Stromal cell of bone marrow (primary cell): ENCODE measurements at regions not wholly inside any gene's neighbourhood (a gene's known extent, or its start where the extent isn't known, plus 50 kb on each side); places are given as distances from the start of the nearest gene placed in this dataset.
A peak's percentile ranks its signal among the peaks of the same experiment; 100 is the strongest.

Source experiments
- DNase-seq: peaks from one replicate; pipeline ENCODE4 v3.0.0-alpha.2; 2012; ENCODE audit warnings: low read depth

DNA sequence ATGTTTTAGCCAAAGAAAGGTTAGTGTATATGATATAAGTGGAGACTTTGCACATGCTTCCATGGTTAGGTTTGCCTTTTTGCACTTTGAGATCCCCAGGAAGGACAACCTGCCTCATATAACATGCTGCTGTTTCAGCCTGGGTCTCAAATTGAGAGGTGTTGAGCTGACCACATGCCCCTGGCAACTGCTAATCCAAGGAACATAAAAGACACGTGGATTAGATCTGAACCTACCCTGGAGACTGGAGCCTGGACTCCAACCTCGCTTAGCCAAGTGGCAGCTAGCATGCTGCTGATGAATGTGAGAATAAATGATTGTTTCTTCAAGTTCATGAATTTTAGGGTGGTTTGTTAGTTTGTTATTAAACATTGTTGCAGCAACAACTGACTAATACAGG lies 301.8 kb upstream of the TBC1D5 start:
- DNase-seq: no peak

DNA sequence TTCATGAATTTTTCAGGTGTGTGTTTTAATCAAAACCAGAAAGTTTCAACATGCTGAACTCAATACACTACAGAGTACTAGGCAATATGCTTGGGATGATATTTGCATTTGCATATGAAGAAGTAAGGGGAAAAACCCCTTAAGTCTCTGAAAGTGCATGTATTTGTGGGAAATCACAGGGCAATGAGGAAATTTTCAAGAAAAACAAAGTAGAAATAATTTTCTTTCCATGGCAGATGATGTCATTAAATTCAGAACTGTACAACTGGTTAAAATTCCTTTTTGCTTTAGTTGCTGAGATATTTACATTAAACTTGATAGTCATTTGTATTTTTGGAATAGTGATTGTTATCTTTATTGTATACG lies 294.0 kb upstream of the TBC1D5 start:
- no peak for DNase-seq

- DNase-seq: no peak
These were observed 293.4 kb upstream of the TBC1D5 start for GRCh38 chr3:18035641-18036449.

DNA sequence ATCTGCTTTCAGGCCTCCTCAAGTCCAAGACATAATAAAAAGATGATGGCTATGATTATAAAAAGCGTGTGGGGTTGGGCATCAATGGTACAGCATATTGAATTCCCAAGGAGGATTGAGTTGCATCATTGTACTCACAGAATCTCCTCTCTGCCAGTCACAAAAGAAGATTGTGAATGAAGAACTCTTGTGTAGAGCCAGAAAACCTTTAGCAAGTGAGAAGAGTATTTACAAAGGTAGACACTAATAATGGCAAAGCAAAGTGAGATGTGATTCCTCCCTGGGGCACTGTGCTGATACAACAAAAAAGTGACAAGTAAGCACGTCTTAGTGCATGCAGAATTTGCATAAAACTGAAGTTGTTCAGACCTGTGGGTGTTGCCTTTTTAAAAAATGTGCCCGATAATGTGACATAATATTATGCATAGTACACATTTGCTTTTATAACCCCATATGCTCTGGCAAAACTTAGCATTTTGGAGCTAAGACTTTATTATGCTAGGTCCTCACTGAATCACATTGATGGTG lies 291.2 kb upstream of the TBC1D5 start:
- DNase-seq: no peak

DNA sequence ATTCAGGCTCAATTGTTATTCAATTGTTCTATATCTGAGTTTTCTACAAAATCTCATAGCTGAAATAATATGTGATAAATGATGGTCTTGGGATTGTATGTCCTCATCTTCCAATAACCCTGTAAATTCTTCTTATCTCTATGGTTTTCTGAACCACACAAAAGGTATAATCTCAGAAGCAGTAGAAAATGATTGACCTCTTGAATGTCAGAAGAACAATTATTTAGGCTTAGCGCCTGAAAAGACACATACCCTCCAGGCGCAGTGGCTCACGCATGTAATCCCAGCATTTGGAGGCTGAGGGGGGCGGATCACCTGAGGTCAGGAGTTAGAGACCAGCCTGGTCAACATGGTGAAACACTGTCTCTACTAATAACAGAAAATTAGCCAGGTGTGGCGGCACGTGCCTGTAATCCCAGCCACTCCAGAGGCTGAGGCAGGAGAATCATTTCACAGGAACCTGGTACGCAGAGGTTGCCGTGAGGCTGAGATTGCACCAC lies 288.0 kb upstream of the TBC1D5 start:
- DNase-seq: no peak

- peak; percentile 18 for DNase-seq
These were observed 284.9 kb upstream of the TBC1D5 start for GRCh38 chr3:18027161-18027939.

GRCh38 chr3:18024715-18025114 lies 282.3 kb upstream of the TBC1D5 start:
- no peak for DNase-seq

GRCh38 chr3:18019161-18019495 lies 276.7 kb upstream of the TBC1D5 start:
- DNase-seq: no peak

DNA sequence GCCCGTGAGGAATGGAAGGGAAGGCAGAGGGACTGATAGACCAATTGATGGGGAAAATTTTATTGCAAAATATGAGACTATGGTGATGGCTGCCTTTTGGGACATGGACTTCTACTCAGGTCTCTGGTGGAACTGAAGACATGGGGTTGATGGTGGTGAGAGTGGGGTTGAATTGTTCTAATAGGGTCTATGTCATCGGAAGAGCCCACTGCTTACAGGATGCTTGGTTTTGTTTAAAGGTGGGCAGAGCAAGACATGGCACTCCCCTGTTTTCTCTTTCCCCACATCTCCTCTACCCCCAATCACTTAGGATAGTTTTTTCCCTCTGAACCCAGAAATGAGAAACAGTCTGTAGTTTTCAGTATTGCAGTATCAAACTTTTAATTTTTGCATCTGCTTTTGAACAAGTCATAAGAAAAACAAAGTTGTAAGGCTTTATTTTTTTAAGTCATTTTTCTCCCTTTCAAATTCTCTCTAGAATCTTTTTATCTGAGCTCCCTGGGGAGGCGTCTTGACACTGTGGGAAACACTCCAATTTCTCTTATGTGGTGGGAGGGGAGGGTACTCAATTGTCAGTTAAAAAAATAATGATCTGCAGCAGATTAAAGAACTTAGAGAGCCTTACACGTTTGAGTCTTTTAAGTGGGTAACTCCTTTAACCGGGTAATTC lies 276.2 kb upstream of the TBC1D5 start:
- DNase-seq: no peak

- no peak for DNase-seq
These were observed 273.9 kb upstream of the TBC1D5 start for GRCh38 chr3:18016366-18016765.

GRCh38 chr3:18012933-18013332 lies 270.5 kb upstream of the TBC1D5 start:
- DNase-seq: no peak

DNA sequence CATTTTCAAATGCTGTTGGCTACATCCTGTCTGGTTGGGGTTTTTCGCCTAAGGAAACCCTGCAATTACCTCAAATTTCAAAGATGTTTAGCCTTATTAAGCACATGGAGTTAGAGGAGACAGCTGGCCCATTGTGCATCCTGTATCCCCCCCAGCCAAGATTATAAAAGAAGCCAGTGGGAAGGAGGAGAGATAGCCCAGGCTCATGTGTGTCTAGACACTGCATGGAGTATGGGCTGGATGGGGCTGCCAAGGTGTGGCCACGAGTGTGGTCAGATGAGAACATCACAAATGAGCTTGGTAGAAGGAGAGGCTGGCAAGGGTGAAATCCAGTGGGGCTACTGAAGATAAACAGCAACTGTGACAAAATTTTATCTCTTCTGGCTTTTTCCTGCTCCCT lies 270.0 kb upstream of the TBC1D5 start:
- no peak for DNase-seq

DNA sequence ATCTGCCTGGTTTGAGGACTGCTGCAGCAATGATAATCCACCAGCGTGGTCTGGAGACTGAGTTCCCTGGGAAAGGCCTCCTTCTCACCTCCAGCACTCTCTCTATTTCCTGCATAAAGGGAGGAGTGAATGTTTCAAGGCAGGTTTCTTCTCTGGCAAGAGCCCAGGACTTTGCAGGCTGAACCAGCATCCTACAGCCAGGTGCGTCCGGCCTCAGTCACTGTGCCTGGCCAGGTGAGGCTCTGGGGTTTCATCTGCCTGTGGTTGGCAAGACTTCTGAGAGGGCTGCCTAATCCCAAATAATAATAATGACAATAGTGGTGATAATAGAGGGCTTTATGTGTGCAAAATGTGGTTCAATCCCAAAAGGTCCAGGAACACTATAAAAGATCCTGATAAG lies 269.0 kb upstream of the TBC1D5 start:
- no peak for DNase-seq

GRCh38 chr3:18010001-18010400 lies 267.6 kb upstream of the TBC1D5 start:
- no peak for DNase-seq

DNA sequence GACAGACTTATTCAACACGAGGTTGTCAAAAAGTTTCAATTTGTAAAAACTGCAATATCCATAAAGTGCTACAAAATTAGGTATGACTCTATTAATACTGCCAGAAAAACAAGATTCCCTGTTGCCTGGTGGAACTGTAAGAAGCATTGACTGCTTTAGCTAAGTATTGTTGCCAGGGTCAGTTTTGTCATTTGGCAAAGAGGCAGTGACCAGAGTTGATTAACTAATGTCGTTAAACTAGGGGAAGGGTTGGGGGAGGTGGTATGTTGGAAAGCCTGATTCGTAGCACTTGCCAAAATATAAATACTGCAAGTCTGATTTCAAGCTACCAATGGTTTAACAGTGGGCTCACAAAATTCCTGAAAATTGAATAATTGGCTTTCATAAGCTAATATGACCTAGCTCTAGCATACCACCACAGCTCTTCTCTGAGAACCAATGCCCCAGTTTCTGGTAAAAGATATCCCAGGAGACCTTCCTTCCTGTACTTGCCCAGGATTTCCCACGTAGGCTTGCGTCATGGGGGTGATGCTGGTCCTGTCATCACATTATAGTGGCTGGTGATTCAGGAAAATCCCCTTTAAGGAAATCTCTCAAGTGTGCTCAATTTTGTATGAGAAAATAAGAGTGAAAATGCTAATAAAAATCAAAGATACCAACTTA lies 266.4 kb upstream of the TBC1D5 start:
- peak; percentile 44 for DNase-seq

DNA sequence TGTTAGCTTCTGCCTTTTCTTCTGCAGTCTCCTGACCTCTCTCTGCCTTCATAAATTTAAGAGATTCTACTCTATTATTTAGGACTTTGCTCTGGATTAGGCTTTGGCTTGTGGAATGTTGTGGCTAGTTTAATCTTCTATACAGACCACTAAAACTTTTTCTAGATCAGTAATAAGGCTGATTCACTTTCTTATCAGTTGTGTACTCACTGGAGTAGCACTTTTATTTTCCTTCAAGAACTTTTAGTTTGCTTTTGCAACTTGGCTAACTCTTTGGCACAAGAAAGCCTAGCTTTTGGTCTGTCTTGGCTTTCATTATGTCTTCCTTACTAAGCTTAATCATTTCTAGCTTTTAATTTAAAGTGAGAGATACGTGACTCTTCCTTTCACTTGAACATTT lies 265.5 kb upstream of the TBC1D5 start:
- DNase-seq: peak; percentile 17

DNA sequence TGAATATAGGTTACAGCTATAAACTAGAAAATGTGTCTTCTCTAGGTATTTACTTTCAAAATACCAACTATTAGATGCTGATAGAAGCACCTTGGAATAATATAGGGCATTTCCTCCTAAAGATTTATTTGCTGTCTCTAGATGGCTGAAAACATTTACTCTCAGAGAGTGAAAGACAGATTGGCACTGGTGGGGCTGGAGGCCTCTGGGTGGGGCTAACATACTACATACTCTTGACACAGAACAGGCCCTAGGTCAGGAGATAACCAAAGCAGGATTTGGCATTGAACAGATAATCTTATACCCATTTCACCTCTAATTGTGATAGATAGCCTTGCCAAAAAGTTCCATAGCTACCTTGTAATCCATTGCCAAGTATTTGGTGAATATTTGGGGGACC lies 253.3 kb upstream of the TBC1D5 start:
- DNase-seq: no peak

- DNase-seq: no peak
These were observed 251.7 kb upstream of the TBC1D5 start for GRCh38 chr3:17994167-17994566.

DNA sequence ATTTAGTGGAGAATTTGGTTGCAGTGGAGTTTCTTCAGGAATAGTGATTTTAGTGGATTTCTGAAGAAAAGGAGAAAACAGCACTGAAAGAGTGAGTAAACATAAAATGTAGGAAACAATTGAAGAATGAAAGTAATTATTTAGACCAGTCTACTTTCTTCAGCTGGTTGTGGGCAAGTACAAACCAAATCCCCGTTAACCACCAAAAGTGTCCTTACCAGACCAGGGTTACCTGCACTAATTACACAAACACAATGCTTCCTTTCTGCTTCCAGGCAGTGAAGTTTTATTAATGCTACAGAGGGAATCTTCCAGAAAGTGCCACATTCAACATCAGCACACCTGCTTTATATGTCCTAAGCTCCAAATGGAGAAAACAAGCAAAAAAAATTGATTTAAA lies 248.0 kb upstream of the TBC1D5 start:
- no peak for DNase-seq

GRCh38 chr3:17986348-17986816 lies 244.0 kb upstream of the TBC1D5 start:
- no peak for DNase-seq

DNA sequence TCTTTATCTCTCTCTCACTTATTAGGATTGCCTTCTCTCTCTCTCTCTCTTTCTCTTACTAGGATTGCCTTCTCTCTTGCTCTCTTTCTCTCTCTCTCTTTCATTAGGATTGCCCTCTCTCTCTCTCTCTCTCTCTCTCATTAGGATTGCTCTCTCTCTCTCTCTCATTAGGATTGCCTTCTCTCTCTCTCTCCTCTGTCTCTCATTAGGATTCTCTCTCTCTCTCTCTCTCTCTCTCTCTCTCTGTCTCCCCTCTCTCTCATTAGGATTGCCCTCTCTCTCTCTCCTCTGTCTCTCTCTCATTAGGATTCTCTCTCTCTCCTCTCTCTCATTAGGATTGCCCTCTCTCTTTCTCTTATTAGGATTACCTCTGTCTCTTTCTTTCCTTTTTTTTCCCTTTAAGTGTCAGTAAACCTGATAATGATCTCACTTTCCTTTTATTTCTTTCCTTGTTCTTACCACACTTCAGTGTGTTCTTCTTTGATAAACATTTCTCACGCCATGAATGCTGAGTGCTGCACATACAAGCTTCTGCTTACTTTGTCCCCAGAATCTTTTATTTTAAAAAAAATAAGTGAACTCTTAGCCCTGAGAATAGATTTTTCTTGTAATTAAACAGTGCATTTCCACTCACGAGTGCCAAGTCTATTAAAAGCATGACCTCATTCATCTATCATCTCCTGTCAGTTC lies 243.4 kb upstream of the TBC1D5 start:
- DNase-seq: no peak
